ENCODE measurements at regions not wholly inside any gene's neighbourhood (a gene's known extent, or its start where the extent isn't known, plus 50 kb on each side); places are given as distances from the start of the nearest gene placed in this dataset.

- no TSS peak for BruUV-seq (replicated peaks)
- DNase-seq (ENCODE audit: low spot score): no peak
- ChIA-PET POLR2A (interaction anchor here (0.6 to 0.9 kb wide), 2 partner anchors 10 to 34 kb away, joined by 3 read pairs; no protein-coding TSS in a partner anchor), CTCF (ENCODE audit: unreplicated experiment) (no interaction called here)
- Histone ChIP-seq H3K79me2 (ENCODE audit: insufficient read depth, low read depth, low read length) (no peaks in the 10 kb centered on the region), H3K4me1 (ENCODE audit: insufficient read depth, low read length, poor library complexity, severe bottlenecking) (no peaks in the 10 kb centered on the region), H3K9me3 (ENCODE audit: low read length) (no peaks in the 10 kb centered on the region), H3K36me3 (ENCODE audit: insufficient read depth, low read length) (no peaks in the 10 kb centered on the region), H3K27ac (ENCODE audit: low read depth, low read length, poor library complexity, severe bottlenecking) (no peak overlapping the region), H4K20me1 (ENCODE audit: insufficient read depth, low read length) (no peaks in the 10 kb centered on the region), H2AFZ (ENCODE audit: low read length) (no peak overlapping the region), H3K4me2 (ENCODE audit: low read length) (no peak overlapping the region), H3K4me3 (ENCODE audit: low read depth, low read length, poor library complexity, severe bottlenecking) (no peak overlapping the region), H3K9me2 (ENCODE audit: insufficient read depth, low read length) (no peaks in the 10 kb centered on the region)
- intact Hi-C loops (cut with micrococcal nuclease; ENCODE audit: unreplicated experiment): no loop called here
- TF ChIP-seq EZH2phosphoT487 (IDR thresholded peaks at IDR 0.05; ENCODE audit: borderline replicate concordance, low read depth, low read length) (no peak), CTCF (conservative IDR thresholded peaks at IDR 0.05; ENCODE audit: low read length) (no peak)
Measured at GRCh38 chr10:117461766-117462423, 80.7 kb upstream of the EMX2 start.

GRCh38 chr10:117460846-117461765 is 81.4 kb upstream of the EMX2 start:
- no TSS peak for BruUV-seq (replicated peaks)
- H2AFZ ChIP-seq (ENCODE audit: low read length): no peak overlapping the region

More at GRCh38 chr10:117460846-117461765, 81.4 kb upstream of the EMX2 start:
- H4K20me1 ChIP-seq (ENCODE audit: insufficient read depth, low read length): no peaks in the 10 kb centered on the region
- no peaks in the 10 kb centered on the region for H3K9me2 ChIP-seq (ENCODE audit: insufficient read depth, low read length)
- POLR2A ChIA-PET: interaction anchor here (0.7 to 0.9 kb wide), 3 partner anchors 9 to 662 kb away, joined by 3 read pairs; no protein-coding TSS in a partner anchor
- no peaks in the 10 kb centered on the region for H3K36me3 ChIP-seq (ENCODE audit: insufficient read depth, low read length)
- intact Hi-C loops (cut with micrococcal nuclease; ENCODE audit: unreplicated experiment): no loop called here
- DNase-seq (ENCODE audit: low spot score): no peak
- H3K9me3 ChIP-seq (ENCODE audit: low read length): no peaks in the 10 kb centered on the region
- TF ChIP-seq CTCF (conservative IDR thresholded peaks at IDR 0.05; ENCODE audit: low read length): no peak
- TF ChIP-seq EZH2phosphoT487 (IDR thresholded peaks at IDR 0.05; ENCODE audit: borderline replicate concordance, low read depth, low read length): no peak
- H3K27ac ChIP-seq (ENCODE audit: low read depth, low read length, poor library complexity, severe bottlenecking): no peak overlapping the region
- no peaks in the 10 kb centered on the region for H3K79me2 ChIP-seq (ENCODE audit: insufficient read depth, low read depth, low read length)
- CTCF ChIA-PET (ENCODE audit: unreplicated experiment): no interaction called here
- no peak overlapping the region for H3K4me3 ChIP-seq (ENCODE audit: low read depth, low read length, poor library complexity, severe bottlenecking)
- H3K4me2 ChIP-seq (ENCODE audit: low read length): no peak overlapping the region
- H3K4me1 ChIP-seq (ENCODE audit: insufficient read depth, low read length, poor library complexity, severe bottlenecking): no peaks in the 10 kb centered on the region

All from OCI-LY7 (cell line).